Liver (tissue), 8 donors: ENCODE measurements at regions not wholly inside any gene's neighbourhood (a gene's known extent, or its start where the extent isn't known, plus 50 kb on each side); places are given as distances from the start of the nearest gene placed in this dataset.

ENCODE experiments used
- DNase-seq: peaks from one replicate; pipeline ENCODE4 v3.0.0-alpha.2; 2017; ENCODE audit warnings: low spot score
- H3K27ac ChIP-seq, 2 donors: one replicate each; pipeline ENCODE4 v1.7.0; 2013; ENCODE audit warnings: inconsistent platforms in 2 of 2, low read length in 2 of 2, control low read depth in 1 of 2, low read depth in 1 of 2, mild to moderate bottlenecking in 1 of 2
- H3K27me3 ChIP-seq, 4 donors: one replicate each; pipeline versions ENCODE4 v1.6.1 to v1.7.0; 2013; ENCODE audit warnings: low read length in 3 of 4, inconsistent platforms in 1 of 4, mild to moderate bottlenecking in 1 of 4, moderate library complexity in 1 of 4; ENCODE audit not compliant: control insufficient read depth in 4 of 4, insufficient read depth in 4 of 4
- H3K36me3 ChIP-seq, 4 donors: one replicate each; pipeline versions ENCODE4 v1.6.1 to v1.7.0; 2013; ENCODE audit warnings: low read length in 3 of 4, mild to moderate bottlenecking in 3 of 4, low read depth in 1 of 4, moderate library complexity in 1 of 4; ENCODE audit not compliant: control insufficient read depth in 4 of 4, insufficient read depth in 3 of 4
- H3K4me1 ChIP-seq, 4 donors: one replicate each; pipeline versions ENCODE4 v1.6.1 to v1.7.0; 2013; ENCODE audit warnings: low read length in 3 of 4, mild to moderate bottlenecking in 3 of 4, moderate library complexity in 1 of 4; ENCODE audit not compliant: control insufficient read depth in 4 of 4, insufficient read depth in 4 of 4
- H3K4me3 ChIP-seq, 3 donors: one replicate each; pipeline versions ENCODE4 v1.6.1 to v1.7.0; 2013; ENCODE audit warnings: low read length in 3 of 3, control low read depth in 1 of 3, low read depth in 1 of 3, mild to moderate bottlenecking in 1 of 3
- H3K9ac ChIP-seq, 2 donors: one replicate each; pipeline ENCODE4 v1.7.0; 2013; ENCODE audit warnings: low read length in 2 of 2, mild to moderate bottlenecking in 2 of 2, moderate library complexity in 2 of 2, control low read depth in 1 of 2, low read depth in 1 of 2
- H3K9me3 ChIP-seq, 4 donors: one replicate each; pipeline versions ENCODE4 v1.6.1 to v1.7.0; 2013; ENCODE audit warnings: low read length in 3 of 4; ENCODE audit not compliant: control insufficient read depth in 4 of 4
- FOXA2 ChIP-seq: IDR thresholded peaks from 2 replicates; pipeline ENCODE4 v1.6.1; 2016; ENCODE audit warnings: antibody characterized with exemption
- GABPA ChIP-seq, 2 donors: IDR thresholded peaks in 1 of 2; conservative IDR thresholded peaks in 1 of 2; 2 replicates each; pipeline ENCODE4 v1.6.1; 2016; ENCODE audit warnings: antibody characterized with exemption in 2 of 2, mild to moderate bottlenecking in 1 of 2, moderate library complexity in 1 of 2
- HNF4A ChIP-seq, 2 donors: conservative IDR thresholded peaks; 2 replicates each; pipeline ENCODE4 v1.6.1; 2016; ENCODE audit warnings: antibody characterized with exemption in 2 of 2, mild to moderate bottlenecking in 2 of 2
- HNF4G ChIP-seq: IDR thresholded peaks from 2 replicates; pipeline ENCODE4 v1.6.1; 2016; ENCODE audit warnings: antibody characterized with exemption
- NR2F2 ChIP-seq: IDR thresholded peaks from 2 replicates; pipeline ENCODE4 v1.6.1; 2016; ENCODE audit warnings: antibody characterized with exemption
- RXRA ChIP-seq, 2 donors: IDR thresholded peaks; 2 replicates each; pipeline ENCODE4 v1.6.1; 2017 to 2018; ENCODE audit warnings: antibody characterized with exemption in 2 of 2, mild to moderate bottlenecking in 1 of 2
- SP1 ChIP-seq: IDR thresholded peaks from 2 replicates; pipeline ENCODE4 v1.6.1; 2018; ENCODE audit warnings: antibody characterized with exemption, mild to moderate bottlenecking
- YY1 ChIP-seq: IDR thresholded peaks from 2 replicates; pipeline ENCODE4 v1.6.1; 2016; ENCODE audit warnings: antibody characterized with exemption, mild to moderate bottlenecking
- WGBS: extraction: QIAGEN DNeasy Blood & Tissue Kit; methylation state at CpG from one replicate; pipeline ENCODE4 v1.1.7; 2013; 5-methylcytosine and 5-hydroxymethylcytosine counted together
- TF ChIP-seq, protein P1 (sequence below): IDR thresholded peaks from 2 replicates; pipeline ENCODE4 v1.6.1; 2016; ENCODE audit warnings: antibody characterized with exemption
- TF ChIP-seq, protein P2 (sequence below): fragments of 150-350 bp; IDR thresholded peaks from 2 replicates; pipeline ENCODE4 v1.5.1; 2017; ENCODE audit warnings: improper control_type of control experiment, low read depth, low read length; ENCODE audit not compliant: missing input control
- TF ChIP-seq, protein P3 (sequence below): IDR thresholded peaks from 2 replicates; pipeline ENCODE4 v1.6.1; 2016; ENCODE audit warnings: antibody characterized with exemption, mild to moderate bottlenecking
- TF ChIP-seq, protein P4 (sequence below): IDR thresholded peaks from 2 replicates; pipeline ENCODE4 v1.6.1; 2016; ENCODE audit warnings: antibody characterized with exemption
- donor health status: healthy.
- donor health status: healthy.
- donor health status: healthy.
- donor health status: healthy.
- donor health status: healthy.

DNA sequence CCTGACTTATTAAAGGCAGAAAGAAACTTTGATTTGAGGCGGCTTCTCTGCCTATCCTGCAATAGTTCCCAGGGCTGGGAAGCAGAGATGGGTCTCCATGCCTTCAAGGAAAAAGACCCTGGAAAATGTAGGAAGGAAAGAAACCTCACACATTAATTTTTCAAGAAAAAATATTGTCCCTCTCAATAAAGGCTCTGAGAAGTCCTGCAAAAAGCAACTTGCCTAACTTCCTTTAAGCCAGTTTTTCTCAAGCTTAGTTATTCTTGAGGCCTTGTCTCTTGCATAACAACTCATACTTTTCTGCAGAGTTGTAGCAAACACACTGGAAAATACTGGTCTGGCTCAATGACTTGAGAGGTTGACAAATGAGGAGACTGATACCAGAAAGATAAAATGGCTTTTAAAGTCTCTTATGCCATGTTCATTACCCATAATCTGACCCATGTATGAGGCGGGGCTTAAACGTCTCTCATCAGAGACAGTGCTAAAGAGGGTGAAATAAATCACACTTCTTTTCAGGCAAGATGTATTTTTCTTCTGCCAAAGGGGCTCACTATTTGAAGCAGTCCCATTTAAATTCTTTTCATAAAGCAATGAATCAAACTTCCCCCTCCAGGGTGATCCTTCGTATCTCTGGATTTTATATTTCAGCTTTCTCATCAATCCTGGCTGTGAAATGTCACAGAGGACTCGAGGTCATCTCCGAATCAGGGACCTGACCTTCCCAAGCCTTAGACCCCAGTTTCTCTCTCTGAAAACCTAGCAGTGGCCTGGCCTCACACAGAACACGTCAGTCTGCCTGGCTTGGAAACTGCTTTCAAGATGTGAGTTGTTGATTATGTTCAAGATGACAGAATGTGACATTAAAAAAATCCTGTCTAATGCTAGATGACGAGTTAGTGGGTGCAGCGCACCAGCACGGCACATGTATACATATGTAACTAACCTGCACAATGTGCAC lies 82.3 kb upstream of the KCNG1 start:
- WGBS, result 77% methylated on average over 10 of the region's 10 CpGs
- DNase-seq, result no peak
- no peak for TF ChIP-seq HNF4G
- no peak for TF ChIP-seq HNF4A (conservative IDR thresholded peaks at IDR 0.05)
- H3K4me1 ChIP-seq, result no peaks in the 10 kb centered on the region
- no peaks in the 10 kb centered on the region for H3K36me3 ChIP-seq
- H3K9ac ChIP-seq, result no peak overlapping the region
- H3K27me3 ChIP-seq, result peaks cover 0 to 7% (median 1%) of the 10 kb centered on the region in 4 donors
- H3K9me3 ChIP-seq, result no peaks in the 10 kb centered on the region
- no peak overlapping the region for H3K27ac ChIP-seq
- H3K4me3 ChIP-seq, result no peak overlapping the region

DNA sequence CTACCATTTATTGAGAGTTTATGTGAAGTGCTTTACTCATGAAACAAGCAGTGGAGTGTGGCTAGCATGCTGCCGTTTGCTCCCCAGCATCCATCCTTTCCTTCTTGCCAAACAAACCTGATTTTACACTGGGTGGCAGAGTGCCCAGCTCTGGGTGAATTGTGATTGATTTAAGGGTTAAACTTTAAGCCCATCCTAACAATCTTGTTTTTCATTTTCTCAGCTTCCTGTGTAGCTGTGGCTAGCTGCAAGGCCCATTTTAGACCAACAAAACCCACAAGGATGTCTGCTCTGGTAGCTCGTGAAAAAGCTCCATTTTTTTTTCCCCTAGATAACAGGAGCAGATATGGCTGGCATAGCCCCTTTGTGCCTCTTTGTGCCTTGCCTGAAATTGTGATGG lies 77.7 kb upstream of the KCNG1 start:
- Histone ChIP-seq H3K9ac (no peak overlapping the region), H3K9me3 (no peaks in the 10 kb centered on the region), H3K4me1 (no peaks in the 10 kb centered on the region), H3K27ac (no peak overlapping the region), H3K36me3 (no peaks in the 10 kb centered on the region), H3K4me3 (no peak overlapping the region), H3K27me3 (no peaks in the 10 kb centered on the region)
- DNase-seq, result no peak
- no peak for TF ChIP-seq RXRA (IDR thresholded peaks at IDR 0.05)
- no peak for TF ChIP-seq HNF4G
- TF ChIP-seq GABPA (IDR thresholded peaks at IDR 0.05 in 1 of 2, conservative IDR thresholded peaks at IDR 0.05 in 1 of 2), result no peak
- TF ChIP-seq, protein P1, sequence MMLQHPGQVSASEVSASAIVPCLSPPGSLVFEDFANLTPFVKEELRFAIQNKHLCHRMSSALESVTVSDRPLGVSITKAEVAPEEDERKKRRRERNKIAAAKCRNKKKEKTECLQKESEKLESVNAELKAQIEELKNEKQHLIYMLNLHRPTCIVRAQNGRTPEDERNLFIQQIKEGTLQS, result no peak
- no peak for TF ChIP-seq NR2F2
- no peak for TF ChIP-seq YY1
- TF ChIP-seq, protein P2, sequence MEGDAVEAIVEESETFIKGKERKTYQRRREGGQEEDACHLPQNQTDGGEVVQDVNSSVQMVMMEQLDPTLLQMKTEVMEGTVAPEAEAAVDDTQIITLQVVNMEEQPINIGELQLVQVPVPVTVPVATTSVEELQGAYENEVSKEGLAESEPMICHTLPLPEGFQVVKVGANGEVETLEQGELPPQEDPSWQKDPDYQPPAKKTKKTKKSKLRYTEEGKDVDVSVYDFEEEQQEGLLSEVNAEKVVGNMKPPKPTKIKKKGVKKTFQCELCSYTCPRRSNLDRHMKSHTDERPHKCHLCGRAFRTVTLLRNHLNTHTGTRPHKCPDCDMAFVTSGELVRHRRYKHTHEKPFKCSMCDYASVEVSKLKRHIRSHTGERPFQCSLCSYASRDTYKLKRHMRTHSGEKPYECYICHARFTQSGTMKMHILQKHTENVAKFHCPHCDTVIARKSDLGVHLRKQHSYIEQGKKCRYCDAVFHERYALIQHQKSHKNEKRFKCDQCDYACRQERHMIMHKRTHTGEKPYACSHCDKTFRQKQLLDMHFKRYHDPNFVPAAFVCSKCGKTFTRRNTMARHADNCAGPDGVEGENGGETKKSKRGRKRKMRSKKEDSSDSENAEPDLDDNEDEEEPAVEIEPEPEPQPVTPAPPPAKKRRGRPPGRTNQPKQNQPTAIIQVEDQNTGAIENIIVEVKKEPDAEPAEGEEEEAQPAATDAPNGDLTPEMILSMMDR, result no peak
- TF ChIP-seq, protein P3, sequence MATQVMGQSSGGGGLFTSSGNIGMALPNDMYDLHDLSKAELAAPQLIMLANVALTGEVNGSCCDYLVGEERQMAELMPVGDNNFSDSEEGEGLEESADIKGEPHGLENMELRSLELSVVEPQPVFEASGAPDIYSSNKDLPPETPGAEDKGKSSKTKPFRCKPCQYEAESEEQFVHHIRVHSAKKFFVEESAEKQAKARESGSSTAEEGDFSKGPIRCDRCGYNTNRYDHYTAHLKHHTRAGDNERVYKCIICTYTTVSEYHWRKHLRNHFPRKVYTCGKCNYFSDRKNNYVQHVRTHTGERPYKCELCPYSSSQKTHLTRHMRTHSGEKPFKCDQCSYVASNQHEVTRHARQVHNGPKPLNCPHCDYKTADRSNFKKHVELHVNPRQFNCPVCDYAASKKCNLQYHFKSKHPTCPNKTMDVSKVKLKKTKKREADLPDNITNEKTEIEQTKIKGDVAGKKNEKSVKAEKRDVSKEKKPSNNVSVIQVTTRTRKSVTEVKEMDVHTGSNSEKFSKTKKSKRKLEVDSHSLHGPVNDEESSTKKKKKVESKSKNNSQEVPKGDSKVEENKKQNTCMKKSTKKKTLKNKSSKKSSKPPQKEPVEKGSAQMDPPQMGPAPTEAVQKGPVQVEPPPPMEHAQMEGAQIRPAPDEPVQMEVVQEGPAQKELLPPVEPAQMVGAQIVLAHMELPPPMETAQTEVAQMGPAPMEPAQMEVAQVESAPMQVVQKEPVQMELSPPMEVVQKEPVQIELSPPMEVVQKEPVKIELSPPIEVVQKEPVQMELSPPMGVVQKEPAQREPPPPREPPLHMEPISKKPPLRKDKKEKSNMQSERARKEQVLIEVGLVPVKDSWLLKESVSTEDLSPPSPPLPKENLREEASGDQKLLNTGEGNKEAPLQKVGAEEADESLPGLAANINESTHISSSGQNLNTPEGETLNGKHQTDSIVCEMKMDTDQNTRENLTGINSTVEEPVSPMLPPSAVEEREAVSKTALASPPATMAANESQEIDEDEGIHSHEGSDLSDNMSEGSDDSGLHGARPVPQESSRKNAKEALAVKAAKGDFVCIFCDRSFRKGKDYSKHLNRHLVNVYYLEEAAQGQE, result no peak
- no peak for TF ChIP-seq FOXA2
- TF ChIP-seq HNF4A (conservative IDR thresholded peaks at IDR 0.05), result no peak
- TF ChIP-seq, protein P4, sequence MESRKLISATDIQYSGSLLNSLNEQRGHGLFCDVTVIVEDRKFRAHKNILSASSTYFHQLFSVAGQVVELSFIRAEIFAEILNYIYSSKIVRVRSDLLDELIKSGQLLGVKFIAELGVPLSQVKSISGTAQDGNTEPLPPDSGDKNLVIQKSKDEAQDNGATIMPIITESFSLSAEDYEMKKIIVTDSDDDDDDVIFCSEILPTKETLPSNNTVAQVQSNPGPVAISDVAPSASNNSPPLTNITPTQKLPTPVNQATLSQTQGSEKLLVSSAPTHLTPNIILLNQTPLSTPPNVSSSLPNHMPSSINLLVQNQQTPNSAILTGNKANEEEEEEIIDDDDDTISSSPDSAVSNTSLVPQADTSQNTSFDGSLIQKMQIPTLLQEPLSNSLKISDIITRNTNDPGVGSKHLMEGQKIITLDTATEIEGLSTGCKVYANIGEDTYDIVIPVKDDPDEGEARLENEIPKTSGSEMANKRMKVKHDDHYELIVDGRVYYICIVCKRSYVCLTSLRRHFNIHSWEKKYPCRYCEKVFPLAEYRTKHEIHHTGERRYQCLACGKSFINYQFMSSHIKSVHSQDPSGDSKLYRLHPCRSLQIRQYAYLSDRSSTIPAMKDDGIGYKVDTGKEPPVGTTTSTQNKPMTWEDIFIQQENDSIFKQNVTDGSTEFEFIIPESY, result no peak
- TF ChIP-seq SP1, result no peak
- WGBS, result 20% methylated on average over 2 of the region's 2 CpGs
